Gastroesophageal sphincter (tissue), 3 donors: ENCODE measurements at regions not wholly inside any gene's neighbourhood (a gene's known extent, or its start where the extent isn't known, plus 50 kb on each side); places are given as distances from the start of the nearest gene placed in this dataset.

ENCODE experiments used
- CTCF ChIP-seq, 4 experiments: fragments of 200-600 bp in 2 of 4; fragments of 450-650 bp in 2 of 4; sonication (generic) in 1 of 4; IDR thresholded peaks; one replicate each; pipeline ENCODE4 v1.5.1; 2017 to 2019; ENCODE audit warnings: antibody characterized with exemption in 4 of 4, mild to moderate bottlenecking in 2 of 4, moderate library complexity in 2 of 4
- POLR2A ChIP-seq, 2 donors: fragments of 450-650 bp; IDR thresholded peaks; one replicate each; pipeline ENCODE4 v1.6.1; 2017; ENCODE audit warnings: antibody characterized with exemption in 2 of 2, mild to moderate bottlenecking in 2 of 2, moderate library complexity in 1 of 2
- POLR2AphosphoS5 ChIP-seq: sonication (generic); formaldehyde crosslinking; IDR thresholded peaks from one replicate; pipeline ENCODE4 v1.6.1; 2017; ENCODE audit warnings: antibody characterized with exemption

GRCh38 chr5:103617913-103618312, 55.3 kb upstream of the NUDT12 start:
- no peak for TF ChIP-seq POLR2AphosphoS5
- TF ChIP-seq POLR2A (IDR thresholded peaks at IDR 0.05): no peak
- no peak for TF ChIP-seq CTCF (IDR thresholded peaks at IDR 0.05)
